GM19351 (cell line): ENCODE measurements at regions not wholly inside any gene's neighbourhood (a gene's known extent, or its start where the extent isn't known, plus 50 kb on each side); places are given as distances from the start of the nearest gene placed in this dataset.

Experiments
- ATAC-seq: cut with Tn5 transposase; IDR thresholded peaks from one replicate; pipeline ENCODE4 v1.9.1; 2021; ENCODE audit warnings: mild to moderate bottlenecking, moderate library complexity; ENCODE audit not compliant: unreplicated experiment

DNA sequence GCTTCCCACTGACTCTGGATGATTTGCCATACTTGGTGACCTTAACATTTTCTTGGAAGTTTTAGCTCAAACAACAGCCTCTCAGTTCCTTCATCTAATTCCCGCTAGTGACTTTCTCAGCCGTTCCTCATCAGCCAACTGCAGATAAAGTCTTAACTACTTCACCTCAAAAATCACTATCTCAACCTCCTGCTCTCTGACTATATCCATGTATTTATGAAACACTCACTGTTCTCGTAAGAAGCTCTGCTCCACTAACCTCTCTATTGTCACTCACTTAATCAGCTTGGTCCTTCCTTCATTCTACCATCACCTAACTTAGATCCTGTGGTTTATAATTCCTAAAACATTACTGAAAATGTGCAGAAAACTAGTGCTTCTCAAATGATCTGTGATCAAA is 1551.6 kb downstream of the MRPL39 start:
- ATAC-seq, result no peak

DNA sequence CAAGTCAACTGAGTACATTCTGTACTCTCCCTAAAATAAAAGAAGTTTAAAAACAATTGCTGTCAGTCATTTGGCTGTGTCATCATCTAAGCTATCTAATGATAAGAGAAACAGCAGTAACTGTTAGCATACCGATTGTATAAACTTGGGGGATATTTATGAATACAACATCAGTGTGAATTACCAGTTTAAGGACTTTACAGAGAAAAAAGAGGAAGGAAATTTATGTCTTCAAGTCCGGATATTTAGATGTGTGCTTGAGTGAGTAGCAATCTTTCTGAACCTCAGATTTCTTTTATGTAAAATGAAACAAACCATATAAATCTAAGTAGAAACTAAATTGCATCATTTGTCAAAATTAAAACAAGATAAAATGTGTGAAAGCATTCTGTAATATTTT is 1557.0 kb downstream of the MRPL39 start:
- no peak for ATAC-seq

DNA sequence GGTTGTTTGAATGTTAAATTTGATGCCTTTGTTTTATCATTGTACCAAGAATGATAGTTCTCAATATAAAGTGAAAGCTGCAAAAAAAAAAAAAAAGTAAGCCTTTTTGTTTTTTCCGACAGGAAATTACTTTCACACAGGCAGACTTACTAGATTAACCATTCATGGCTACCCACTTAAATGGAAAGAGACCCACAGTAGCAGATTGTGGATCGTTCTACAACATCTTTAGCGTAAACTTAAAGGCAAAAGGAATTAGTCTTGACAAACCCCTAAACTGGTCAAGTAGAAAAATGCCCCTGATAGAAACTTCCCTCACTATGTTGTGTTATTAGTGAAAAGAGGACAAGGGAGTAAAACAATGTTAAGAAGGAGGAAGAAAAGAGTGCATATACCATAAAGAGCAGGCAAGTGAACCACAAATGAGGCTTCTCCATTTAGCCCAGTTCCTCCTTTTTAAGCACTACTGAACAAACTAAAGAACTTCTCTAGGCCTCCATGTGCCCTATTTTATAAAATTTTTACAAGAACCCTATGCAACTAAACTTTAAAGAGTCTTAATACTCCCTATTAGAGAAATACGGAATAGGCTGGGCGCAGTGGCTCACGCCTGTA is 1560.3 kb downstream of the MRPL39 start:
- ATAC-seq, result no peak

DNA sequence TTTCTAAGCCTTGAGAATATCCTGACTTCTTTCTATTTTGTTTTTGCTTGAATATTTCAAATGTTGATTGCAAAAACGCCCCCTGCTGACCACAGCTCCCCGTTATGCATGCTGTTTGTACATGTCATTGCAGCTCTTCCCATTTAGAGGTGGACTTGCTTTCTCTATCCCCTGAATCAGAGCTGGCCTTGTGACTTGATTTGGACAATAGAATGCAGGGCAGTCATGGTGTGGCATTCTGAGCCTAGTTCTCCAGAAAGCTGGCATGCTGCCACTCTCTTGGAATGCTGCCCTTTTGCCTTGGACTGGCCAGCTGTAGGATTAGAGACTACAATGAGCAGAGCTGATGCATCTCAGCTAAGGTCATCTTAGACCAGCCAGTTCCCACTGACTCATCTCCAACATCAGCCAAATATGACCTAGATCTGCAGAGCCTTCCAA is 1561.5 kb downstream of the MRPL39 start:
- peak; percentile 51 for ATAC-seq

GRCh38 chr21:24045373-24045772 is 1561.9 kb downstream of the MRPL39 start:
- ATAC-seq, result no peak

DNA sequence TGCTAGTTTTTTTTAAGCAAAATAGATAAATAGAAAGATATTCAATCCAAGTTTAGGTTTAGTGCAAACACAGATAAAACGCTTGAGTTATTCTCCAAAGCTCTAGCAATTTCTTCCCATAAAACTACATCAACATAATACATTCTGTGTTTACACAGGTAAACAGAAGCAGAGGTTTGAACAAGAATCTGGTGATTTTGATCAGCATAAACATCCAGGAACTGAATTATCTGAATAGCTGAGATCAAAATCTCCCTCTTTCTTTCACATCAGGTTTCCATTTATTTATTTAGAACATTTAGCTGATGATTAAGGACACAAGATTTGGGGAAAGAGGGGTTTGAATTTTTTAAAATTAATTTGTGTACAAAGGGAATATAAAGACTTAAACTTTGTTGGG is 1564.6 kb downstream of the MRPL39 start:
- ATAC-seq, result no peak

DNA sequence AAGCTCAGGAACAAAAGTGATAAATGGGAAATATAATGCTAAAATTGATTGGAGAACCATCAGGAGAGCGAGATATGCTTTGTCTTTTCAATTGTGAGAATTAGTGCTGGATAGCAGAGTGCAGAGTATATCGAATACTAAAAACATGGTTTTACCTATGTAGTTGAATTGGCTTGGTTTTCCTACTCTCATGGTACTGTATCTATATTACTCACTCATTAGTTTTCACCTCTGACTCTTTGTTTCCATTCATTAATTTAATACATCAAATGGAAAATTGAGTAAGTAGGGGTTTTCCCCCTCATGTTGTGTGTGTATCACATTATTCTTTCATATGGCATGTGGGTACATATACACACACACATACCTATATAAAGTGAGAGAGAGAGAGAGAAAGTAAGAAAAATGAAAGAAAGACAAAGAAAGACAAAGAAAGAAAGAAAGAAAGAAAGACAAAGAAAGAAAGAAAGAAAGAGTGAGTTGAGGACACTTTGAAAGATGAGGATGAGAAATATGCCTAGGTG is 1574.5 kb downstream of the MRPL39 start:
- ATAC-seq, result no peak

GRCh38 chr21:24027396-24027795 is 1579.9 kb downstream of the MRPL39 start:
- ATAC-seq, result no peak

- ATAC-seq, result no peak
Observed at GRCh38 chr21:24025101-24025500, 1582.2 kb downstream of the MRPL39 start.

GRCh38 chr21:24023936-24024335 is 1583.3 kb downstream of the MRPL39 start:
- ATAC-seq, result no peak

DNA sequence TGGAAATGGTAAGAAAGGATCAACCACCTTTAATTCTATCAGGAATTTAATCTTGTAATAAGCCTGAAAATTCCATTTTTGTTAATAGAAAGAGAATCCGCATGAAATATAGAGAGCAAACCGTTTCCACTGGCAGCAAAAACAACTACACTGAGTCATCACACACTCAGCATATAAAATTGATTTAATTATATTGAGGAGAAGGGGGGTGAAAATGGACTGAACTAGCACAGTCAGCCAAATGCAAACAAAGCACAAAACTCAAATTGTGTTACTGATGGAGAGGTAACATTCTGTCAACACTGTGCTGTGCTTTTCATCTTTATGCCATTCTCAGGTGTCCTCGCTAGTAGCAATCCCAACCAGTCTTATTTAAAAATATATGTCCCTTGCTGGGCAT is 1583.9 kb downstream of the MRPL39 start:
- ATAC-seq, result no peak

DNA sequence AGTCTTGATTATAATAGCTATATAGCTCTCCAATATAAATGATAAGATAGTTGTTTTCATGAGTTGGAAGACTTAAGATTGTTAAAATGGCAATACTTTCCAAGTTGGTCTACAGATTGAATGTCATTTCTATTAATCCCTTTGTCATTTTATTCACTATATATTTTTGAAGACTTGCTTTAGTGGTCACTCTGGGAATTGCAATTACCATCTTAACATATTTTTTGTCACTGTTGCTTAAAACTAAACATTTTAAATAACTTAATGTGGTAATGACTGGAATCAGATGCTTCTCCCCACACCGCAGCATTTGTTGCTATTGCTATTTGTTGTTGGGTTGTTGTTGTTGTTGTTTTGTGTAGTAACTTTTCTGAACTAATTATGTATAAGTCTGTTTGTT is 1592.9 kb downstream of the MRPL39 start:
- no peak for ATAC-seq

GRCh38 chr21:24011087-24011486 is 1596.2 kb downstream of the MRPL39 start:
- ATAC-seq, result no peak

DNA sequence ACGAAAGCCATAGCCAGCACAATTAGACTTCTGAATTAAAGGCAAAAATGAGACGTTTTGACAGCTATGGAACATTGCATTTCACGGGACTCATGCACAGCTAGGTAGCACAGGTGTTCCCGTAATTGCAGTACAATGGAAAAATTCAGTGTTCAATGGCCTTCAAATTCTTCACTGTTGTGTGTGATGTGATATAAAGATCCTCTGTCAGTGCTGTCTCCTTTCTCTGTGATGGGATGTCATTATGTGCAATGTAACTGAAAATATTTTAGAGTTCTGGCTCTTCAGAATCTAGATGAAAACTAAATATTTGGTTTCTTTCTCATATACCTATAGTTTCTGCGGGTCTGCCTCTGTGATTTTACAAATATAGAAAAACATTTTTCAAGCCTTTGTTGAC is 1599.7 kb downstream of the MRPL39 start:
- ATAC-seq, result no peak

DNA sequence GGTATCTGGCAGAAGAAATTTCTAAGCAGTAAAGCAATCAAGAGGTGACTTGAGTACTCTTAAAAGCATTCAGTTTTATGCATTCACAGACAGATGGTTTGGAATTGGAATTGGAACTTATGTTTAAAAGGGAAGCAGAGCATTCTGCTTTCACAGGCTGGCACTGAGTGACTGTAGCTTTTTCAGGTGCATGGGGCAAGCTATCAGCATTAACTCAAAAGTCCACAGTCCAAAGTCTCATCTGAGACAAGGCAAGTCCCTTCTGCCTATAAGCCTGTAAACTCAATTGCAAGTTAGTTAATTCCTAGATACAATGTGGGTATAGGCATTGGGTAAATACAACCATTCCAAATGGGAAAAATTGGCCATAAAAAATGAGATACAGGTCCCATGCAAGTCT is 1620.3 kb downstream of the MRPL39 start:
- ATAC-seq, result no peak

DNA sequence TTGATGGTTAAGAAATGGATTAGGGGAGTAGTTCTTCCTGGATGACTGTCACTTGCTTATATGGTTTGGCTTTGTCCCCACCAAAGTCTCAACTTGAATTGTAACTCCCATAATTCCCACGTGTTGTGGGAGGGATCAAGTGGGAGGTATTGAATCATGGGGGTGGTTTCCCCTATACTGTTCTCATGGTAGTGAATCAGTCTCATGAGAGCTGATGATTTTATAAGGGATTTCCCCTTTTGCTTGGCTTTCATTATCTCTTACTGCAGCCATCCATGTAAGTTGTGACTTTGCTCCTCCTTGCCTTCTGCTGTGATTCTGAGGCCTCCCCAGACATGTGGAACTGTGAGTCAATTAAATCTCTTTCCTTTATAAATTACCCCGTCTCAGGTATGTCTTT is 1621.1 kb downstream of the MRPL39 start:
- no peak for ATAC-seq

GRCh38 chr21:23982546-23982945 is 1624.7 kb downstream of the MRPL39 start:
- no peak for ATAC-seq

DNA sequence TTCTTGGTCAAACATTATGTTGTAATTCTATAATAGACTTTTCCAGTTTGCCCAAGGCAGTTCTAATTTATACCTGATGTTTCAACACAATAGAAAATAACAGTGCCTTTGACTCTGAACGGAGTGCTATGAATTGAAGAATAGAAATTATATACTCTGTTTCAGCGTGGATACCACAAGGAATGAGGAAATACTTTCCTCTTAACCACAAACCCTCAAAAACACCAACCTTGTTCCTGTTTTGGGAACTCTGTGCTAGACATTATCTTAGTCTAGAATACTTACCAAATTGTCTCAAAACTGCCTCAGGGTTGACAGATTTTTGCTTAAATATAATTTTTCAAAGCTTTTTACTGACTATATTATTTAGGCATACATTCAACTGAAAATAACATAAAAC is 1629.3 kb downstream of the MRPL39 start:
- no peak for ATAC-seq

GRCh38 chr21:23968722-23969647 is 1638.3 kb downstream of the MRPL39 start:
- peak; percentile 95 for ATAC-seq

DNA sequence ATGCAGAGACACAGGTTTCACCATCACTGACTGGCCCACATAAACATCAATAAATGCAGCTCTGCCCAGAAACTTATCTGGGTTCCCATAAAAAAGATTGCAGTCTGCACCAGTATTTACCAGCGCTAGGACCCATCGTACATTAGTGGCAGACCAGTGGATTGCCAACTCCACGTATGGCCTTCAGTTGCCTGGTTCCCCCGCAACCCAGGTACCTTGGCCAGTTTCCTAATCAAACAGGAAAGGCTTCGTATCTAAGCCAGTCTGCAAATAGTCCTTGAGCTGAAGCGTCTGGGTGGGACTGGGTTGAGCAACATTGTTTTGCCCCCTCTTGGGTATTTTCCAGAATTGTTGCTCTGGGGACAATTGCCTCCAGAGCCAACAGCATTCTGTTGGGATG is 1639.3 kb downstream of the MRPL39 start:
- no peak for ATAC-seq

DNA sequence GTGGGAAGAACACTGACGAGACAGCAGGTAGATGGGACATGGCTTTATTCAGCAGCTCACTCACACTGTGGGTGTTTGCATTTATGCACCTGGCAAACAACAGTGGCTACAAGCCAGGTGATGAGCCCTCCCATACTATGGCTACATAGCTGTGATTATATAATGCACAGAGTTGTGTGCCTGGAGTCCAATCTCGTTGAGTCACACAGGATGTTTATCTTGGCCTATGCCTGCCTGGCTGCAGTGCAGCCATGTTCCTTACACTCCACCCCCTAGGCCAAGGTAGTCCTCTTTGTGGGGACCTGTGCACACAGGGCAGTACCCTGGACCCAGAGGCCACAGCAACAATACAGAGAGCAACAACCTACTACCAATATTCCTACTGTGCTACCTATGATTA is 1643.8 kb downstream of the MRPL39 start:
- no peak for ATAC-seq

DNA sequence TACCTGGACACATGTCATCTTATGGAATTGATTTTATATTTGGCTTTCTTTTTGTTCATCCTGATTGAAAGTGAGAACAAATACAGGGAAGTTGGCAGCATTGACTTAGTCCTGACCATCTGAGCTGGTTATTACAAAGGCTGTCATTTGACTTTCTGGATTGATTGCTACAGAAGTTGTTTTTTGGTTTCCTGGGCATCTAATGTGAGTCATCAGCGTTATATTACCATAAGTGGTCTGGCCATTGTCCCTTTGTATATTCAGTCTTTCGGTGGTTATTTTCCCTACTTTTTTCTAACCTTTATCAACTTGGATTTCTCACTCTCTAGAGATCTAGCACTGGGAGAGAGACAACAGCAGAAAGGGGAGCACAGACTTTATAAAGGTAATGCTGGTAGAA is 1646.5 kb downstream of the MRPL39 start:
- ATAC-seq, result no peak
